GM18505 (cell line): ENCODE measurements at regions not wholly inside any gene's neighbourhood (a gene's known extent, or its start where the extent isn't known, plus 50 kb on each side); places are given as distances from the start of the nearest gene placed in this dataset.

ENCODE experiments used
- ATAC-seq: cut with Tn5 transposase; IDR thresholded peaks from one replicate; pipeline ENCODE4 v1.9.1; 2021; ENCODE audit not compliant: unreplicated experiment
- POLR2A ChIP-seq: IDR thresholded peaks from 4 replicates; pipeline ENCODE4 v1.6.1; 2011; ENCODE audit warnings: borderline replicate concordance; ENCODE audit not compliant: insufficient read depth, insufficient read length; ENCODE audit errors: extremely low read depth

DNA sequence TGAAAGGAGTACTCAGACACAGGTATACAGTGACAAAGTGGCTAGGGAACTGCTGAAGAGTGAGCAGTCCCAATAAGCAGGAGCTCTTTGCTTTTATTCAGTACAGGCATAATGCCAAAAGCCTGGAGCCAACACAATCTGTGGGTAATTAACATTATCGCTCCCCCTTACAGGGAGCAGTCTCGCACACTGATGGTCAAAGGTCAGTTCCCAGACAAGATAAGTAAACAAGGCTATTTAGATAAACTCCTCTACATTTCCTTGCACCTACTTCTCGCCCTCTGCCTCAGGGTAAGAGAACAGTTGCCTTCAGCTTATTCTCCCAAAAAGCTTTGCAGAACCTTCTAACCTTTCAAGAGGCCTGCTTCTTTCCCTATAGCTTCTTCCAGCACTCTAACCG lies 73.9 kb upstream of the TAF9B start:
- TF ChIP-seq POLR2A, result no peak
- no peak for ATAC-seq

- ATAC-seq, result peak; percentile 61
- no peak for TF ChIP-seq POLR2A
Observed at GRCh38 chrX:78199851-78200250, 60.4 kb upstream of the TAF9B start.
